NCI-H2196 (cell line): ENCODE measurements at regions not wholly inside any gene's neighbourhood (a gene's known extent, or its start where the extent isn't known, plus 50 kb on each side); places are given as distances from the start of the nearest gene placed in this dataset.

Source experiments
- DNase-seq: peaks from one replicate; lab custom pipeline; 2025; ENCODE audit not compliant: unreplicated experiment; lab: John Stamatoyannopoulos, UW

DNA sequence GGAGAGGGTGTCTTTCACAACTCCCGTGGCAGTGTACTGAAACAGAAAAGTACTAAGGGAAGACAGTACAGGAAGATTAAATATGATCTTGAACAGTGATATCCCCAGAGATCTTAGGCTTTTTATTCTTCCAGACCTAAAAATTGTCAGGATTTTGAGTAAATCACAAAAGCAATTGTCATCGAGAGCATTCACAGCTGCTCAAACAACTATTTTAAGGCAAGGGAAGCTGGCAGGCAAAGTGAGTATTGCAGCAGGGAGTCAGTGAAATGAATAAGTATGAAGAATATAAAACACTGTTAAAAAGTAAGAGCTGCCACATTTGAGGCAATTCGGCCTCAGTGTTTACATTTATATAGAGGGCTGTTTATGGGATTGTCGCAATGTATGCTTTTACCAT is 479.0 kb downstream of the CAAP1 start:
- no peak for DNase-seq

GRCh38 chr9:26412446-26412845 is 480.2 kb downstream of the CAAP1 start:
- DNase-seq, result no peak

GRCh38 chr9:26406676-26407075 is 485.9 kb downstream of the CAAP1 start:
- DNase-seq, result no peak

DNA sequence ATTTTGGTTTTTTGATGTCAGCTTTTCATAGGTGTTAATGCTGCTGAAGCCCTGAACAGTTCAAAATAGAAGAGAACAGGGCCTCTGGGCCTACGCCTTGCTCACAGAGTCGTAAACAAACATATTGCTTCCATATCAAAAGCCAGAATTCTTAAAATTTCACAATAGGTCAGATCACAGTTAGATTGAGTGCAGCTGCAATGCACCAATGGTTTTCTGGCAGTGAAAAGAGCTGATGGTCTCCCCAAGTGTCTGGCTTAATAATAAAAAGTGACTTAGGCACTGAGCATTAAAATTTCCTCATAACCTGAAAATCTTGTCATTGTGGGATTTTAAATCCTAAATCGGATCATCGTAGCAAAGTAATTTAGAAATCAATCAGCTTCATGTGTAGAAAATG is 493.0 kb downstream of the CAAP1 start:
- no peak for DNase-seq

GRCh38 chr9:26394025-26394424 is 498.6 kb downstream of the CAAP1 start:
- no peak for DNase-seq

GRCh38 chr9:26392639-26393038 is 500.0 kb downstream of the CAAP1 start:
- no peak for DNase-seq

DNA sequence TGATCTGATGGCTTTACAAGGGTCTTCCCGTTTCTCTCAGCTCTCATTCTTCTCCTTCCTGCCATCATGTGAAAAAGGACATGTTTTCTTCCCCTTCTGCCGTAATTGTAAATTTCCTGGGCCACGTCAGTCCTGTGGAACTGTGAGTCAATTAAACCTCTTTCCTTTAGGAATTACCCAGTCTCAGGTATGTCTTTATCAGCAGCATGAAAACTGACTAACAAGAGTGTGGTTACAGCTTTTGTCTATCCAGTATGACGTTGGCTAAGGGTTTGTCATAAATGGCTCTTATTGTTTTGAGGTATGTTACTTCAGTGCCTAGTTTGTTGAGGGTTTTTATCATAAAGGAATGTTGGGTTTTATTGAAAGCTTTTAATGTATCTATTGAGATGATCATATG is 501.6 kb downstream of the CAAP1 start:
- DNase-seq, result no peak

DNA sequence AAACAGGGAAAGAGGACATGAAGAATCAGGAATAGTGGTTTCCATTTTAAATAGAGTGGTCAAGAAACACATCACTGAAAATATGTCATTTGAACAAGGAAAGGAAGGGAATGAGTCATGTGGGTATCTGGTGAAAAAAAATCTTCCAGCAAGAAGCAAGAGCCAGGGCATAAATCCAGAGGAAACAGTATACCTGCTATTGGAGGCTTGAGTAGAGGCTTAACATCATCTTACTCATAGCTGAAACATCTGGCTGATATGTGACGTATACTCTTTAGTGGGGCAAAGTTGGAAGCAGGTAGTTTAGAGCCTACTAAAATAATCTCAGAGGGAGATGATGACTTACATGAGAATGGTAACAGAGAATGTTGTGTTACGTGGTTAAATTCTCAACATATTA is 517.2 kb downstream of the CAAP1 start:
- no peak for DNase-seq

- DNase-seq, result no peak
Measured at GRCh38 chr9:26373616-26374015, 519.0 kb downstream of the CAAP1 start.

- DNase-seq, result no peak
Measured at GRCh38 chr9:26371236-26371635, 521.4 kb downstream of the CAAP1 start.

DNA sequence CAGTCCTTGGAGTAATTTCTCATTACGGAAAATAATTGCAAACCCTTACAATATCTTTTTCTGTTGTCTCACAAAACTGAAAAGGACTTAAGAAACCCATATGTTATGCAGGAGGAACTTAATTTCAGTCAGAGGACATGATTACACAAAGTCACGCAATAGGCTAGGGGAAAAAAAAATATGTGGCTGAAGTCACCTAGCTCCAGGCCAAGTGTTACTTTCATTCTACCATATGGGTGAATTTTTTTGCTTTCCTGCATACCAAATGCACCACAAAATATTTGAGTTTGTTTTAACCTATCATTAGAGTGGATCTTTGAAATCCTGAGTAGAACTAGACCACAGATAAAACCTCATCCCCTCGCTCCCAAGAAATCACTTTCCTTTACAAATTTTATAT is 523.5 kb downstream of the CAAP1 start:
- no peak for DNase-seq

DNA sequence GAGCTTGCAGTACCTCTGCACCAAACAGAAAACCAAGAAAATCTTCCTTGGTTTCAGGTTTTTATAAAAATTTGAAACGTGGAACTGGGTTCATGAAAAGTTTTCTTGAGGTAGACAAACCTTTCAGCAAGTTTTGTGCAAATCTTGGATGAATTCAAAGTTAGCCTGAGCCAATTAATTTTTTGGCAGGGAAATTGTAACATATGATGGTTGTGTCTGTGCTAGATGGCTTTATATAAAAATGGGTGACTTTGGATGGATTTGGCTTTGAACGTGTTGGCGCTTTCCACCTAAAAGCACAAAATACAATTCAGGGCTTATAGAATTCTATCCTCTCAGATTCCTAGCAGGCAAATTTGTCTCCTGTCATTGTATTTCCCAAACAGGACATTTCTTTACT is 524.4 kb downstream of the CAAP1 start:
- DNase-seq, result no peak

- DNase-seq, result no peak
Measured at GRCh38 chr9:26361010-26361409, 531.6 kb downstream of the CAAP1 start.

DNA sequence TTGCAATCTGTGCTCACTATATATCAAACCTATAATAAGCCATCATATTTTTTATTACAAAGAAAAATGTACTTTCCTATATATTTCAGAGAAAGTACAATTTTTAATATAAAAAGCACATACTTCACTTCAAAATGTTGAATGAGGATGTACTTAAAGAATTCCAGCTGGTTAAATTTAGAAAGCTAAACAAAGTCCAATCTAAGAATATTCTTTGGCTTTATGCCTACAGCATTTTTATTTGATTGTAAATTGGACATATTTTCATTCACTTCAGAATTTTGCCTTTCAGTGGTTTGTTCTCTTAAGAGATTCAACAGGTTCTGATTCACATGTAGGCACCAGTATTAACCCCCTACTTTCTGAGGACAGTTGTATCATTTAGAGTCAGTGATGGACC is 533.8 kb downstream of the CAAP1 start:
- DNase-seq, result no peak

DNA sequence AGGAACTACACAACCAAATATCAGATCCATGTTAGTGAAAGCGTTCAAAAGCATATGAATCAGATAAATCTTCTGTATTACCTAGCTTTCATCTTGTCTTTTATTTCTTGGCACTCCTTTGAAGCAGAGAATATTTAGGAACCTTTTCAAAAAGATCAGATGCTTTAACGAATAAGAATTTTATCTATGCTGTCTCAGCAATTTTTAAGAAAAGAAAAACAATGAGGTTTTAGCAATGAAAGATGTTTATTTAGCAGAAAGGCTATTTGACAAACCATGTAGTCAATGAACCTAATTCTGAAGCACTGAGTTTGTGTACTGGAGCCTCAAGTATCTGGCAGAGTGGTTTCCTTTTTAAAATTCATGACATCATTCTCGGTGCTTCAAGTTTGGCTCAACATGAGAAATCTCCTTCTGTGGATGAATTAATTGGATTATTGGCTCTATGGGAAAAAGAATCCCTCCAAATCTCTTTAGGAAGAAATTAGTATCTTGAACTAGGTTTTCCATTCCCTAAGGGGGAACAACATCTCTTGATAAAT is 534.7 kb downstream of the CAAP1 start:
- no peak for DNase-seq

- no peak for DNase-seq
Measured at GRCh38 chr9:26356491-26356890, 536.1 kb downstream of the CAAP1 start.

DNA sequence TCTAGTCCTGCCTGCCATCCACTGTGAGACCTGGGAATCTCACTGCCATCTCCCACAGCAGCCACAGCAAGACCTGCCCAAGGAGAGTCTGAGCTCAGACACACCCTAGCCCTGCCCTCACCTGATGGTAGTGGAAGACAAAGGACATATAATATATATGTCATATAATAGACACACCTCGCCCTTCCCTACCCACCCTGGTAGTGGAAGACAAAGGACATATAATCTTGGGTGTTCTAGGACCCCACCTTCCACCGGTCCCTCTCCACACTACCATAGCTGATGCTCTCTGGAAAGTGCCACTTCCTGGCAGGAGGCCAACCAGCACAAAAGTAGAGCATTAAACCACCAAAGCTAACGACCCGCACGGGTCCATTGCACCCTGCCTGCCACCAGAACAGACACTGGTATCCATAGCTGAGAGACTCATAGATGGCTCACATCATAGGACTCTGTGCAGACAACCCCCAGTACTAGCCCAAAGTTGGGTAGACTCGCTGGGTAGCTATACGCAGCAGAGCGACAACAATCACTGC is 545.6 kb downstream of the CAAP1 start:
- no peak for DNase-seq

DNA sequence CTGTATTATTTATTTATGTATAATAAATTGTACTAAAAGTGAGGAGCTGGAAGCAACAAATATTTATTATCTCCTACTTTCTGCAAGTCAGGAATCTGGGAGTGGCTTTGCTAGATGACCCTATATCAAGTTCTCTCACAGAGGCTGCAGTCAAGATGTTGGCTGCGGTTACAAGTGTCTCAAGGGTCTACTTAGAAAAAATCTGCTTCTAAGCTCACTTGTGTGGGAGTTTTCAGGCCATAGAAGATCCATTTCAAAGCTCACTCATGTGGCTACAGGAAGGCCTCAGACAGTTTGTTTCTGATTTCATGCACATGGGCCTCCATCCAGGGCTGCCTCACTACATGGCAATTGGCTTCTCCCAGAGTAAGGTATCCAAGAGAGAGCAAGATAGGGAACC is 551.1 kb downstream of the CAAP1 start:
- no peak for DNase-seq

GRCh38 chr9:26339796-26340195 is 552.8 kb downstream of the CAAP1 start:
- no peak for DNase-seq

- DNase-seq, result no peak
Measured at GRCh38 chr9:26335116-26335515, 557.5 kb downstream of the CAAP1 start.

DNA sequence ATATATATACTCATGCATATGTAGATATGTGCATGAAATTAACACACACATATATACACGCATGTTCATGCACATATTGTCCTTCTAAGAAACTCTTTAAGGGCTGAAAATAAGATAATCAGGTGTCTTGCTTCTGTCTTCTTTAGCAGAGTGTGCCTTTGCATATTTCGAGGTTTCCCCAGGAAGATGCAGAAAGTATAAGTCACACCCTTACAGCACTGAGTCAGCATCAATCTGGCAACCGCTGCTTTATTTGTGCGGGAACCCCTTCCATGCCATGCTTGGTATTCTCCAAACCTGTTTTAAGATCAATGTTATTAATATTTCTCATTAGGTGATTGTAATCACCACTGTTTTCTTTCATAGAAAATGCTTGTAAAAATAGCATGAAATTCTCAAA is 557.9 kb downstream of the CAAP1 start:
- DNase-seq, result no peak

- DNase-seq, result no peak
Measured at GRCh38 chr9:26331223-26331622, 561.4 kb downstream of the CAAP1 start.

DNA sequence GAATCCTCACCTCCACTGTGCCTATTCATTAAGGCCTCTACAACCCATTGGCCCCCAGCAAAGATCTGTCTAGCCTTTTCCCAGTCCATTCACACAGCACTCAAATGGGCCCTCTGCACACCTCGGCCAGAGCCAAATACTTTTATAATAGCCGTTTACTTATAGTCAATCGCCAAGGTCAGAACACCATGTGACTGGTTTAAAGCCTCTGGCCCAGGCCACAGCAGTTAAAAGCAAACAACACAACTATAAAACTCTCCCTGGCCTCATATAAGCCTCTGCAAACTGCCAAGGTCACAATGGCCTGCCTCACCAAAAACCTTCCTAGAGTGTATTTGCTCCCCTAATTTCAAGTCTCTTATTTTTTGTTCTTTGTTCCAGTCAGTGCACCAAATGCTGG is 562.6 kb downstream of the CAAP1 start:
- DNase-seq, result no peak

DNA sequence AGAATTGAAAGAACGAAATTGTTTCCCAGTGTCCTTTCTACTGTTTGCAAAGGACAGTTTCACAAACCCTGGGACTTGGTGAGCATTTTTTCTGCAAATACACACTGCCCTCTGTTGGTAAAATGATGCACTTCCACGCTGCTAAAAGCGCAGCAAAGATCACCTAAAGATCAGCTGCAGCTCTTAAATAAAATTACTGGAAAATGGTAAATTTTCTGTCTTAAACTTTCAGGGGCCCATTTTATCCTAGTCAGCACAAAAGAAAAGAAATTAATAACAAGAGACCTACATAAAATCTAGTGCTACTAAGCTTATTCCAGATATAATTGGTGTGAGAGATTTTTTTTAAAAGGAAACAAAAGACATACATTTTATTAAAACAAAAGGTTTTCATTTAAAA is 566.0 kb downstream of the CAAP1 start:
- peak; percentile 32 for DNase-seq
